K562 (cell line): ENCODE measurements at regions not wholly inside any gene's neighbourhood (a gene's known extent, or its start where the extent isn't known, plus 50 kb on each side); places are given as distances from the start of the nearest gene placed in this dataset.
A peak's percentile ranks its signal among the peaks of the same experiment; 100 is the strongest.

ENCODE experiments used
- TF ChIP-seq, protein P1 (sequence below): fragments of 450-650 bp; IDR thresholded peaks from 2 replicates; pipeline ENCODE4 v1.6.1; 2016; ENCODE audit warnings: mild to moderate bottlenecking, moderate library complexity

DNA sequence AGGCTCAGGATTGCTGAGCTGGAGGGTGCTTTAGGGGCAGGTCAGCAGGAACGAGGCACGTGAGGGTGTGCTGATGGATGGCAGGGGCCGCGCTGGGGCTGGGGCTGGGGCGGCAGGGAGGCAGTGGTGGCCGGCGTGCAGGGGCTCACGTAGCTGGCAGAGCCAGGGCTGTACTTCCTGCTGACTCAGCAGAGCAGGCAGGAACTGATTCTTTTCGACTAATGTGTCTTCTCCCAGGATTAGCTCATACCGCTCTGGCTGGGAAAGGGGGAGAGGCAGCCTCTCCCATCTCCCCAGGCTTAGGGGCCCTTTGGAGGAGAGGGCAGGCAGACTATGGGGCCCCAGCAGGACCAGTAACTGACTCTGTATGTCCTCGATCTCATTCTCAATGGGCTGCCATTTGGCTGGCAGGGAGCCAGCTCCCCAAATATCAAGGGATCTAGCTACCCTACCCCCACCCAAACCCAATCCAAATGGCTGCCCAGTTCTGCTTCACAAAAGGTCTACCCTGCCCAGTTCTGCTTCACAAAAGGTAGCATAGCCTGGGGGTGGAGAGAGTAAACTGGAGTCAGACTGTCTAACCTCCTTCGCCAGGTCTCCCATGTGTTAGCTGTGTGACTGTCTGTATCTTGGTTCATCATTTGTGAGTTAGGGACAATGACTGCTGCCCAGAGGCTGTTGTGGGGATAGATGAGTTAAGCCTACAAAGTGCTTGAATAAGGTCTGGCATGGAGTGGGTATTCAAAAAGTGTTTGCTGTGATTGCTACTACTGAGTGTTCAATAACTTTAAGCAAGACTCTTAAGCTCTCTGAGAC, 100.1 kb upstream of the SLC2A1 start (continued):
- TF ChIP-seq, protein P1, sequence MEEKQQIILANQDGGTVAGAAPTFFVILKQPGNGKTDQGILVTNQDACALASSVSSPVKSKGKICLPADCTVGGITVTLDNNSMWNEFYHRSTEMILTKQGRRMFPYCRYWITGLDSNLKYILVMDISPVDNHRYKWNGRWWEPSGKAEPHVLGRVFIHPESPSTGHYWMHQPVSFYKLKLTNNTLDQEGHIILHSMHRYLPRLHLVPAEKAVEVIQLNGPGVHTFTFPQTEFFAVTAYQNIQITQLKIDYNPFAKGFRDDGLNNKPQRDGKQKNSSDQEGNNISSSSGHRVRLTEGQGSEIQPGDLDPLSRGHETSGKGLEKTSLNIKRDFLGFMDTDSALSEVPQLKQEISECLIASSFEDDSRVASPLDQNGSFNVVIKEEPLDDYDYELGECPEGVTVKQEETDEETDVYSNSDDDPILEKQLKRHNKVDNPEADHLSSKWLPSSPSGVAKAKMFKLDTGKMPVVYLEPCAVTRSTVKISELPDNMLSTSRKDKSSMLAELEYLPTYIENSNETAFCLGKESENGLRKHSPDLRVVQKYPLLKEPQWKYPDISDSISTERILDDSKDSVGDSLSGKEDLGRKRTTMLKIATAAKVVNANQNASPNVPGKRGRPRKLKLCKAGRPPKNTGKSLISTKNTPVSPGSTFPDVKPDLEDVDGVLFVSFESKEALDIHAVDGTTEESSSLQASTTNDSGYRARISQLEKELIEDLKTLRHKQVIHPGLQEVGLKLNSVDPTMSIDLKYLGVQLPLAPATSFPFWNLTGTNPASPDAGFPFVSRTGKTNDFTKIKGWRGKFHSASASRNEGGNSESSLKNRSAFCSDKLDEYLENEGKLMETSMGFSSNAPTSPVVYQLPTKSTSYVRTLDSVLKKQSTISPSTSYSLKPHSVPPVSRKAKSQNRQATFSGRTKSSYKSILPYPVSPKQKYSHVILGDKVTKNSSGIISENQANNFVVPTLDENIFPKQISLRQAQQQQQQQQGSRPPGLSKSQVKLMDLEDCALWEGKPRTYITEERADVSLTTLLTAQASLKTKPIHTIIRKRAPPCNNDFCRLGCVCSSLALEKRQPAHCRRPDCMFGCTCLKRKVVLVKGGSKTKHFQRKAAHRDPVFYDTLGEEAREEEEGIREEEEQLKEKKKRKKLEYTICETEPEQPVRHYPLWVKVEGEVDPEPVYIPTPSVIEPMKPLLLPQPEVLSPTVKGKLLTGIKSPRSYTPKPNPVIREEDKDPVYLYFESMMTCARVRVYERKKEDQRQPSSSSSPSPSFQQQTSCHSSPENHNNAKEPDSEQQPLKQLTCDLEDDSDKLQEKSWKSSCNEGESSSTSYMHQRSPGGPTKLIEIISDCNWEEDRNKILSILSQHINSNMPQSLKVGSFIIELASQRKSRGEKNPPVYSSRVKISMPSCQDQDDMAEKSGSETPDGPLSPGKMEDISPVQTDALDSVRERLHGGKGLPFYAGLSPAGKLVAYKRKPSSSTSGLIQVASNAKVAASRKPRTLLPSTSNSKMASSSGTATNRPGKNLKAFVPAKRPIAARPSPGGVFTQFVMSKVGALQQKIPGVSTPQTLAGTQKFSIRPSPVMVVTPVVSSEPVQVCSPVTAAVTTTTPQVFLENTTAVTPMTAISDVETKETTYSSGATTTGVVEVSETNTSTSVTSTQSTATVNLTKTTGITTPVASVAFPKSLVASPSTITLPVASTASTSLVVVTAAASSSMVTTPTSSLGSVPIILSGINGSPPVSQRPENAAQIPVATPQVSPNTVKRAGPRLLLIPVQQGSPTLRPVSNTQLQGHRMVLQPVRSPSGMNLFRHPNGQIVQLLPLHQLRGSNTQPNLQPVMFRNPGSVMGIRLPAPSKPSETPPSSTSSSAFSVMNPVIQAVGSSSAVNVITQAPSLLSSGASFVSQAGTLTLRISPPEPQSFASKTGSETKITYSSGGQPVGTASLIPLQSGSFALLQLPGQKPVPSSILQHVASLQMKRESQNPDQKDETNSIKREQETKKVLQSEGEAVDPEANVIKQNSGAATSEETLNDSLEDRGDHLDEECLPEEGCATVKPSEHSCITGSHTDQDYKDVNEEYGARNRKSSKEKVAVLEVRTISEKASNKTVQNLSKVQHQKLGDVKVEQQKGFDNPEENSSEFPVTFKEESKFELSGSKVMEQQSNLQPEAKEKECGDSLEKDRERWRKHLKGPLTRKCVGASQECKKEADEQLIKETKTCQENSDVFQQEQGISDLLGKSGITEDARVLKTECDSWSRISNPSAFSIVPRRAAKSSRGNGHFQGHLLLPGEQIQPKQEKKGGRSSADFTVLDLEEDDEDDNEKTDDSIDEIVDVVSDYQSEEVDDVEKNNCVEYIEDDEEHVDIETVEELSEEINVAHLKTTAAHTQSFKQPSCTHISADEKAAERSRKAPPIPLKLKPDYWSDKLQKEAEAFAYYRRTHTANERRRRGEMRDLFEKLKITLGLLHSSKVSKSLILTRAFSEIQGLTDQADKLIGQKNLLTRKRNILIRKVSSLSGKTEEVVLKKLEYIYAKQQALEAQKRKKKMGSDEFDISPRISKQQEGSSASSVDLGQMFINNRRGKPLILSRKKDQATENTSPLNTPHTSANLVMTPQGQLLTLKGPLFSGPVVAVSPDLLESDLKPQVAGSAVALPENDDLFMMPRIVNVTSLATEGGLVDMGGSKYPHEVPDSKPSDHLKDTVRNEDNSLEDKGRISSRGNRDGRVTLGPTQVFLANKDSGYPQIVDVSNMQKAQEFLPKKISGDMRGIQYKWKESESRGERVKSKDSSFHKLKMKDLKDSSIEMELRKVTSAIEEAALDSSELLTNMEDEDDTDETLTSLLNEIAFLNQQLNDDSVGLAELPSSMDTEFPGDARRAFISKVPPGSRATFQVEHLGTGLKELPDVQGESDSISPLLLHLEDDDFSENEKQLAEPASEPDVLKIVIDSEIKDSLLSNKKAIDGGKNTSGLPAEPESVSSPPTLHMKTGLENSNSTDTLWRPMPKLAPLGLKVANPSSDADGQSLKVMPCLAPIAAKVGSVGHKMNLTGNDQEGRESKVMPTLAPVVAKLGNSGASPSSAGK = peak; percentile 46; the same call in 1 of the 2 replicates
